GM19328 (cell line): ENCODE measurements at regions not wholly inside any gene's neighbourhood (a gene's known extent, or its start where the extent isn't known, plus 50 kb on each side); places are given as distances from the start of the nearest gene placed in this dataset.
"Not testable (repeated sequence)": the region's sequence is repeated elsewhere in the genome, so short reads cannot be mapped to it uniquely, and the experiment has no call there.

Source experiments
- ATAC-seq: cut with Tn5 transposase; IDR thresholded peaks from one replicate; pipeline ENCODE4 v1.9.1; 2021; ENCODE audit warnings: mild to moderate bottlenecking, moderate library complexity; ENCODE audit not compliant: unreplicated experiment

DNA sequence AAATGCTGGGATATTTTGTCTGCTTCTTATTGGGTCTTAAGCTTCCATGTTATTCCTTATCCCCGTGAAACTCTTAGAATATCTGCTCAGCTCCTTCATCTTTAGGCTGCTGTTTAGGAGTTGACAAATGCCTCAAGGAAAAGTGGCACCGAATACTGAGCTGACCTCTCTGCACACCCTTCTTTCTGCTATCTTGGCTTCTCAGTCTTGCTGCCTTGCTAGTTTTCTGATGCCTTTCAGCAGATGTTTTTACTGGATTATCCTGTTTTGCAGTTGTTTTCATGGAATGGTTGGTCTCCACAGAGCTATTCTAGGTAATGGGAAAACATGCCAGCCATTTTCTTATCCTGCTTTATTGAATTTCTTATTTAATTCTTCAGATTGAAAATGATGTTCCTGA lies 86.3 kb downstream of the GYPE start:
- no peak for ATAC-seq

DNA sequence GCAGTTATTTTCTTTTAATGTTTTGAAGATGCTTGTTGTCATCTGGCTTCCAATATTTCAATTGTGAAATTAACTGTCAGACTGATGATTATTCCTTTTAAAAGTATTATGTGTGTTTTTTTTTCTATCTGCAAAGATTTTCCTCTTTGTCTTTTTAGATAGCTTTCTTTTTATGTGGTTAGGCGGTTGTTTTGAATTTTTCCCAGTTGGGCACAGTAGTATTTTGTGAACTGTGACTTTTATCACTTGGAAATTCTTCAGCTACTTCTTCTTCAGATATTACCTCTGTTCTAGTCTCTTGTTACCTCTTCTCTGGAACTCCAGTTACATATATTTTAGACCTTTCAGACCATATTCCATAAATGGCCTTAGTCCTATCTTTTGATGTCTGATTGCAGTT lies 87.5 kb downstream of the GYPE start:
- not testable (repeated sequence) for ATAC-seq

DNA sequence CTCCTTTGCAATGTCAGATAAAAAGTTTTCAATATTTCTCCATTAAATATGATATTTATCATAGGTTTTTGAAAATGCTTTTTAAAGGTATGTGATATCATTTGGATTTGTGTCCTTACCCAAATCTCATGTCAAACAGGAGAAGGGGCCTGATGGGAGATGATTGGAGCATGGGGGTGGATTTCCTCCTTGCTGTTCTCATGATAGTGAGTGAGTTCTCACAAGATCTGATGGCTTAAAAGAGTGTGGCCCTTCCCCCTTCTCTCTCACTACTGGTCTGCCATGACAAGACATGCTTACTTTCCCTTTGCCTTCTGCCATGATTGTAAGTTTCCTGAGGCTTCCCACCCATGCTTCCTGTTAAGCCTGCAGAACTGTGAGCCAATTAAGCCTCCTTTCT lies 90.0 kb downstream of the GYPE start:
- ATAC-seq = not testable (repeated sequence)

DNA sequence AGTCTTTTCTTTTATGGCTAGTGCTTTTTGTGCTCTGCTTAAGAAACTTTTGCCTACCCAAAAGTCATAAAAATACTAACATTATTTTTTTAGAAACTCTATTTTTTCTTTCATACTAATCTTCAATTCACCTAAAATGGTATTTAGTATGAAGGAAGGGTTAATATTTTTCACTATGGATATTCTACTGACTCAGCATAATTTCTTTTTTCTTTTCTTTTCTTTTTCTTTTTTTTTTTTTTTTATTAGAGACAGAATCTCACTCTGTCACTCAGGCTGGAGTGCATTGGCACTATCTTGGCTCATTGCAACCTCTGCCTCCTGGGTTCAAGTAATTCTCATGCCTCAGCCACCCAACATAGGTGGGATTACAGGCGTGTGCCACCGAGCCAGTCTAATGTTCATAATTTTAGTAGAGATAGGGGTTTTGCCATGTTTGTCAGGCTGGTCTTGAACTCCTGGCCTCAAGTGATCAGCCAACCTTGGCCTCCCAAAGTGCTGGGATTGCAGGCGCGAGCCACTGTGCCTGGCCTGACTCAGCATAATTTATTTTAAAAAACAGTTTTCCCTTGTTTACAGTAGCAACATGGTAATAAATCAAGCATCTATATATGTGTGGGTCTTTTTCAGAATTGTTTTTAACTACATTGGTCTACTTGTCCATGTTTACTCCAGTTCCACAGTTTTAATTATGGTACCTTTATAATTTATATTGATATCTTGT lies 91.8 kb downstream of the GYPE start:
- ATAC-seq = not testable (repeated sequence)

DNA sequence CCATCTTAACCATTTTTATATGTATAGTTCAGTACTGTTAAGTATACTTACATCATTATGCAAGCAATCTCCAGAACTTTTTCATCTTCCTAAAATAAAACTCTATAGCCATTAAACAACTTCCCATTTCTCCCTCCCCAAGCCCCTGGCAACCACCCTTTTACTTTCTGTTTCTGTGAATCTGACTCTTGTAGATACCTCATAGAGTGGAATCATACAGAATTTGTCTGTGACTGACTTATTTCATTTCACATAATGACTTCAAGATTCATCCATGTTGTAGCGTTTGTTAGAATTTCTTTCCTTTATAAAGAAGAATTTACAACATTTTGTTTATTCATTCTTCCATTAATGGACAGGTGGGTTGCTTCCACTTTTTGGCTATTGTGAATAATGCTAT lies 91.2 kb upstream of the FREM3 start:
- not testable (repeated sequence) for ATAC-seq

DNA sequence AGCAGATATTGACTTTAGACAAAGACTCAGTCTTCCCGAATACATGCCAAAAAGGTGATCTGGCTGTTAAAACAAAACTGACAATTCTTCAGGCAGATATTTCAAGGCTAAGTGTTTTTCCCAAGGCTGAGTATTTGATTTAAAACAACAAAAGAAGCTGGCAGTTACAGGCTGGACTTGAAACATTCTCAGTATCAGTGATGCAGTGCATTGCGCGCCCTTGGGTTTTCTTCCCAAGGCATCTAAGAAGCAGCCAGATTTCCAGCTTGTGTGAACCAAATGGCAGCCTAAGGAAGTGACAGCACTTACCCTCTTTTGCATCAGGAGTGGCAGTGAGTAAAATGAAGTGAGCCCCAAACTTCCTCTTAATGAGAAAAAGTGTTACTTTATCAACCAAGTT lies 90.0 kb upstream of the FREM3 start:
- not testable (repeated sequence) for ATAC-seq

DNA sequence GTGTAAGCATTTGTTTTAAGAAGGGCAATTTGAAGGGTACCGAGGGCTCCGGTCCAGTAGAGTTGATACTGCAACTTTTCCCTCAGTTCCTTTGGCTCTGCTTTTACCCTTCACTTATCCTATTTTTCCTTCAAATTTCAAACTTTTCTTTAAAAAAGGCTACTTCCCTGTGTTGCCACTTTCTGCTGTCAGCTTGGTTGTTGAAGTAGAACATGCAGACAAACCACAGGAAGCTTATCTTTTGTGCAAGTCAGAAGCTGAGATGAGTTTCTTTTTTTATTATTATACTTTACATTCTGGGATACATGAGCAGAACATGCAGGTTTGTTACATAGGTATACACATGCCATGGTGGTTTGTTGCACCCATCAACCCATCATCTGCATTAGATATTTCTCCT lies 89.1 kb upstream of the FREM3 start:
- ATAC-seq = not testable (repeated sequence)

DNA sequence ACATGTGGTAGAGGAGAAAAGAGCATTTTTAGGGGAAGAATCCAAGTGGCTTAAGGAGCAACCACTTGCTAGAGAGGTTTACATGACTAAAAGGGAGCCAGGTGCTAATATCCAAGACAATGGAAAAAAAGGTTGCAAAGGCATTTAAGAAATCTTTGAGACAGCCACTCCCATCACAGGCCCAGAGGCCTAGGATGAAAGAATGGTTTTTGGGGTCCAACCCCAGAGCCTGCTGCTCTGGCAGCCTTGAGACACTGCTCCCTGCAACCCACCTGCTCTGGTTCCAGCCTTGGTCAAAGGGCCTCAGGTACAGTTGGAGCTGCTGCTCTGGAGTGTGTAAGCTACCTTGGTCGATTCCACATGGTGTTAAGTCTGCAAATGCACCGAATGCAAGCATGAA lies 84.1 kb upstream of the FREM3 start:
- no peak for ATAC-seq

DNA sequence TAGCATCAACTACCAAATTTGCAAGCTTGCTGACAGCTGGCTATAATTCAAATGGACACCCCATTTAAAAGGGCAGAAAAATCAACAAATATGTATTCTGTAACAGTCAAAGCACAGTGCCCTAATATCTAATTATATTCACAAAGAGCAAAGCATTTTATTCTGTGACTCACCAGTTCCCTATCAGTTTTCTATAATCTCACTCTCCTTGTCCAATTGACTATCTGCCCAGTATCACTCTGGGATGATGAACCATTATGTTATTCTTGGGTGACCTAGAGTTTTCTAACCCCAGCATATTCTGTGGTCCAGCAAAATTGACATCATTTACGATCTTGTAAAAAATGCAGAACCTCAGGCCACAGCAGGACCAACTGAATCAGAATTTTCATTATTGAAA lies 82.0 kb upstream of the FREM3 start:
- no peak for ATAC-seq

DNA sequence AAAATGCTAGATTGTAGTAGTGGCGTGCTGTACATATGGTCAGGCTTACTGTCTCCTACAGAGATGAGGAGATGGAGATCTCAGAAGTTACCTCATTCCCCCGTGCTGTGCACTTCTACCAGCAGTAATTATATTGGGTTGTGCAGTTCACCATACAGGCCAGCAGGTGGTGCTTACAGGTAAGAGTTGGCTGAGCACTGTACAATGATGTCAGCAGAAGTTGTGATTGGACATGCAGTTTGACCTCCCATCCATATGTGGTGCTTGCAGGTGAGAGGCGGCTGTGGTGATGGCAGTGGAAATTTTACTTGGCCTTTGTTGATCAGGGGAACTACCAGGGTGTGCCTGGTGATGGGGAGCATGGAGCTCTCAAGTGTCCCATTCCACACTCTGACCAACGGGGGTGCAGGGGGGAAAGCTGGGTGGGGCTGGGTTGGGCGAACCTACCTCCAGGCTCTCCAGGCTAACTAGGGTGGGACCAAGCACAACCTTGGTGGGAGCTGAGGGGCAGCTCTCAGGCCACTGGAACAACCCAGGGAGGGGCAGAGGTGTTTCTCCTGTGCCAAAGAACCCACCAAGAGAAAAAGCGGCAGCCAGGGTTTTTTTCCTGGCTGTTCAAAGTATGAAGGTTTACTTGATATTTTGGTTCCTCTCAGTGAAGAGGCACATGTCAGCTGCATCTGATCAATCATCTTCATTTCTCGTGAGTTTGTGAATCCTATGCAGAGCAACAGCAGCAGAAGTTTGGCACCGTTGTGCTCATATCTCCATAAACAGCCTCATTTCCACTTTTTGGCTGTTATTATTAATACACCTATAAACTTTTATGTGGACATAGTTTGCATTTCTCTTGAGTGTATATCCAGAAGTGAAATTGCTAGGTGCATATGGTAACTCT lies 73.8 kb upstream of the FREM3 start:
- peak; percentile 99 for ATAC-seq

DNA sequence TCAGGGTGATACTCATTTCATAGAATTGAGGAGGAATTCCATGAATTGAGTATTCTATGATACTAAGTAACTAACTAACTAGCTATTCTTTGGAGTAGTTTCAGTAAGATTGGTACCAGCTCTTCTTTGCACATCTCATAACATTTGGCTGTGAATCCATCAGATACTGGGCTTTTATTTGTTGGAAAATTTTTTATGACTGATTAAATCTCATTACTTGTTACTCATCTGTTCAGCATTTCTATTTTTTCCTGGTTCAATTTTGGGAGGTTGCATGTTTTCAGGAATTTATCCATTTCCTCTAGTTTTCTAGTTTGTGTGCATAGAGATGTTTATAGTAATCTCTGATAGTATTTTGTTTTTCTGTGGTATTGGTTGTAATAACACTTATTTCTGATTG lies 70.8 kb upstream of the FREM3 start:
- no peak for ATAC-seq

DNA sequence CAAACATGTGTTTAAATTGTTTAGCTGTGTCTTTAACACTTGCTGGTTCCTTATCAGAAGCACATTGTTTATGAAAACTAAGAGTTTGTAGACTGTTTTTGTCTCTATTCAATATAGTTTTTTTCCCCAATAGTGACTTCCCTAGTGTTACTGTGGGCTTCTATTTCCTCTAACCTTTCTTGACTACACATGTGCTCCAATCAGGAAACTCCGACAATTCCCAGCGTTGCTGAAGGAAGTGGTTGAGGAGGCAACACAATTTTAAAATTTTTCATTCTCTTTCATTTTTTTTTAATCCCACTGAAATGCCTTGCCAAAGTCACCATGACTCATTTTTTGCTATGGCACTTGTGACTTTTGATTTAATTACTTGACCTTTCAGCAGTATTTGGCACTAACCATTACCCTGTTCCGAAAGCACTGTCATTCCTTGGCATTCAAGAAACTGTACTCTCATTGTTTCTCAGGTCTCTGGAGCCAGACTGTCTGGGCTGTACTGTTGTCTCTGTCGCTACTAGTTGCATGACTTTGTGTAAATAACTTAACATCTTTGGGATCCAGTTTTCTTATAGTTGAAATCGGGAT lies 67.6 kb upstream of the FREM3 start:
- ATAC-seq = no peak

DNA sequence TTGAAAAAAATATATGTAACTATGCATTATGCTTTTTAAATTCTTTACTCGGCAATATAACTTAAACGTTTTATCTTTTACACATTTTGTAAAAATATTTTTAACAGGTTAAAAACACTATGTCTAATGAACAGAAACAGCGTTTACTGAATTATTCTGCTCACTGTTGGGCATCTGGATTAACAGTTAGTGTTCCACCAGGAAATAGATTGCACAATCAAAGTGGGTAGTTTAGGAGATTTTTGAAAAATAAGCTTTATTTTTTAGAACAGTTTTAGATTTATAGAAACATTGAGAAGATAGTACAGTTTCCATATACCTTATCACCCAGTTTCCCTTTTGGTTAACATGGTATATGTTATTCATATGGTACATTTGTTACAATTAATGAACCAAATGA lies 63.1 kb upstream of the FREM3 start:
- no peak for ATAC-seq

DNA sequence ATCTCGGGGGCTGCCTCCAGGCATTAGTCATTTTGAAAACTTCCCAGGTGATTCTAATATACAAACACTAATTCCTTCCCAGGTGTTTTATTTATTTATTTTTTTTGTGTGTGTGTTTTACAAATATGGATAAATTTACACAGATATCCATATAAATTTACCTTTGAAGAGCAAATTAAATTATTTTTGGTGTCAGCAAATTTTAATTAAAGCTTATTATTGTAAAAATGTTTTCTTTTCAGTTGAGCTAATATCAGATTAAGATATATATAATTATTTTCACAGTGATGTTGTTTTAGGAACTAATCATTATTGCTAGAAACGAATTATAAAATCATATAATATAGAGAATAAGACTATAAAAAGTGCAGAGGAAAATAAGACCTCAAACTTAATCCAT lies 62.0 kb upstream of the FREM3 start:
- ATAC-seq = no peak
